GF-D8 (cell line): ENCODE measurements at regions not wholly inside any gene's neighbourhood (a gene's known extent, or its start where the extent isn't known, plus 50 kb on each side); places are given as distances from the start of the nearest gene placed in this dataset.
"Not testable (repeated sequence)": the region's sequence is repeated elsewhere in the genome, so short reads cannot be mapped to it uniquely, and the experiment has no call there.

Source experiments
- DNase-seq: peaks from one replicate; lab custom pipeline; 2025; lab: John Stamatoyannopoulos, UW

DNA sequence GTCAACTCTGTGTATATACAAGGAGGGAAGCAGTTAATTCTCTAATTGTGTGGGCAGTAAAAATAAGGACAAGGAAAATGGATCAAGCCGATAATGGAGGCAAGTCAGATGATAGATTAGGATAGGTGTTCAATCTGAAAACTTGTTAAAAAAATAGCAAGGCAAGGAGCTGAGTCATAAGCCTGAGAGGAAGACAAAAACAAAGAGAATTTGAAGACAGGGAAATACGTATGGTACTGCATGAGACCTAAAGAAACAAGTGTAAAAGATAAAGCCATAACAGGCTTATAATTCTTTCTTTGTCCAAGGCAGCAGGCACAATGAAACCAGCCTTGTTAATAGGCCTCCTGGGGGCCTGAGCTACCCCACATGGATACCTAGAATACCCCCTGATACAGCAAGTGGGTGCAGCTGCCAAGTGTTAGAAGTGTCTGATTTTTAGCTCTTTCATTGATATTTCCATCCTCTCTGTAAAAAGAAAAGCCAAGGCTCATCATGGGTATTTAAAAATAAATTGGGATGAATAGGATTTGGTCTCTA, 1570.6 kb upstream of the LRRTM3 start:
- DNase-seq, result no peak

DNA sequence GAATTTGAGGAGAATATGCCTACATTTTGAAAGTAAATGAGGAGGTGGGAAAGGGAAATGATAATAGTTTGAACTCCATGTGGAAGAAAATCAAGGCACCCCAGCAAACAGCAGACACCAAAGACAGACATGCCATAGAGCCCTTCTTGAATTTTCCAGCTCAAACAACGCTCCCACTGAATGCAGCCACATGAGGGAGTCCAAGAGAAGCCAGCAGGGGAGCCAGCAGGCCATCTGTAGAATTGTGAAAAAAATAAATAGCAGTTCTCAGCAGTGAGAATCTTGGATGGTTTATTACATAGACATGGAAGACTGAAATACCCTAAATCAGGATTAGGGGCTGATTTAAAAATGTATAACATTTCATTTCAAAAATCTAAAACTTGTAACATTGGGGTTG, 1567.3 kb upstream of the LRRTM3 start:
- DNase-seq, result no peak

DNA sequence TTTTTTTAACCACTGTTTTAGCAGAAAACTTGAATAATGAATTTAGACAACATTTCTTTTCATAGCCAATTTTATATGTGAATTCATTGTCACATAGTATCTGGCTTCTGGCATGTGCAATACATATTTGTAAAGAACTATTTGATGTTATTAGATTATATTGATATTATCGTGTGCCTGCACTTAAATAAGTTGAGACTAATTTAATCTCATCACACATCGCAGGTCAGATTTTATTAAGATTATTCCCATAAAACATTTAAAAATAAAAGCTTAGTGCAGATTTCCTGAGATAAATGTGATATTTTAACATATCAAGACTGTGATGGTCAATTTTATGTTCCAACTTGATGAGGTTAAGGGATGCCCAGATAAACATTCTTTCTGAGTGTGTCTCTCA, 1565.3 kb upstream of the LRRTM3 start:
- no peak for DNase-seq

- no peak for DNase-seq
Observed at GRCh38 chr10:65365878-65366277, 1560.0 kb upstream of the LRRTM3 start.

- DNase-seq, result no peak
Observed at GRCh38 chr10:65367706-65368105, 1558.1 kb upstream of the LRRTM3 start.

DNA sequence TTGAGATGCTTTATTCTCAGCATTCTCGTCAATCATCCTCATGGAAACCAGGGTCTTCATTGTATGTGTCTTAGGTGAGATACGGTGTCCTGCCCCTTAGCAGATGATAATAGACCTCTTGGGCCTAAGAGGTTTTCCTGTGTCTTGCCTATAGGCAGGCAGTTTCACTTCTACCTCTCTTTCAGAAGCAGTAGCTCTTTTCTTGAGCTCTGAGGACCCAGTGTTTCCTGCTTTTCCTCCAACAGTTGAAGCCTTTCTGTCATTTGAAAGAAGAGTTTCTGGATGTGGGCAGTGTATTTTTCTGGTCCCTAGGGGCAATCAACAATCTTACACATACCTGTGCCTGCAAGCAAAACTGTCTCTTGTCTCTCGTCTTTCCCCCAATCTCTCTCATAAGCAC, 1550.3 kb upstream of the LRRTM3 start:
- DNase-seq, result no peak

GRCh38 chr10:65377687-65378086, 1548.1 kb upstream of the LRRTM3 start:
- DNase-seq, result no peak

- no peak for DNase-seq
Observed at GRCh38 chr10:65394502-65395297, 1531.1 kb upstream of the LRRTM3 start.

GRCh38 chr10:65395631-65396030, 1530.2 kb upstream of the LRRTM3 start:
- no peak for DNase-seq

GRCh38 chr10:65396997-65397396, 1528.8 kb upstream of the LRRTM3 start:
- no peak for DNase-seq

DNA sequence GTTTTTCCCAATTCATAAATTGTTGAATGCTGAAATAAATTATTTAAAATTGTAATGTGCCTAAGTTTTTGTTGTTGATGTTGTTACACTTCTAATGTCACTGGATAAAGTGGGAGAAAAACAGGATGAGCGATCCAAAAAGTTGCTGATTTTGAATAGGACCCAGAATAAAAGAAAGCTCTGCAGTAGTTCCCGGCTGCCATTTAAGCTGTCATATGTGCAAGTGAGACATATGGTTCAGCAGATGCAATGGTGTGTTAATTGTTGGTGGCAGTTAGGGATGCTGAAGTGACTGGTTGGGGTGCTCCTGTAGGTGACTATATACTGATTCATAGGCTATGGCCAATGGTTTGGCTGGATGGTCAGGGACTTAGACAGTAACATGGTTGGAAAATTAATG, 1517.4 kb upstream of the LRRTM3 start:
- no peak for DNase-seq

- DNase-seq, result no peak
Observed at GRCh38 chr10:65413001-65413400, 1512.8 kb upstream of the LRRTM3 start.

DNA sequence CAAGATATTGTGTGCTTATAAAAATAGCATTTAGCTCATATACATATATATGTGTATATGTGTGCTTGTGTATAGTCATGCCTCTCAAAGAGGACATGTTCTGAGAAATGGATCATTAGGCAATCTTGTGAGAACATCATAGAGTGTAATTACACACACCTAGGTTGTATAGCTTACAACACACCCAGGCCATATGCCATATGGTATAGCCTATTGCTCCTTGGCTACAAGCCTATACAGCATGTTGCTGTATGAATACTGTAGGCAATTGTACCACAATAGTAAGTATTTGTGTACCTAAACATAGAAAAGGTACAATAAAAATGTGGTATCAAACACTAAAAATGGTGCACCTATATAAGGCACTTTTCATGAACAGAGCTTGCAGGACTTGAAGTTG, 1510.5 kb upstream of the LRRTM3 start:
- no peak for DNase-seq

- no peak for DNase-seq
Observed at GRCh38 chr10:65416094-65416493, 1509.7 kb upstream of the LRRTM3 start.

GRCh38 chr10:65419629-65420028, 1506.2 kb upstream of the LRRTM3 start:
- DNase-seq, result no peak

DNA sequence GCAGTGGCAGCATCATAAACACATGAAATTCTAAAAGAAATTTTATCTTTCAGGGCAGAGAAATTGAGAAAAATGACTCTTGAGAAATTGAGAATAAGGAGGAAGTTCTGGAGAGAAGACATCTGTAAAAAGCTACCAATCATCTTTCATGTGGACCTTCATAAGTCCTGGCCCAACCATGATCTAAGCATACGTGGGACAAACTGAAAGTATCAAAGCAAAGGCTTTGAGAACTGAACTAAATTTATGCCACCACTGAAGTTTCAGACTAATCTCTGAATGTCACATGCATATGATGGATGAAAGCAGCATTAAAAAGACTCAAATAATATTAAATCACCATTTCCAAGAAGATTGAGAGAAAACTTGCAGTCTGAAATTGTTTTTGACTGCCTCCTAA, 1502.8 kb upstream of the LRRTM3 start:
- DNase-seq, result no peak

- not testable (repeated sequence) for DNase-seq
Observed at GRCh38 chr10:65429381-65429780, 1496.5 kb upstream of the LRRTM3 start.

DNA sequence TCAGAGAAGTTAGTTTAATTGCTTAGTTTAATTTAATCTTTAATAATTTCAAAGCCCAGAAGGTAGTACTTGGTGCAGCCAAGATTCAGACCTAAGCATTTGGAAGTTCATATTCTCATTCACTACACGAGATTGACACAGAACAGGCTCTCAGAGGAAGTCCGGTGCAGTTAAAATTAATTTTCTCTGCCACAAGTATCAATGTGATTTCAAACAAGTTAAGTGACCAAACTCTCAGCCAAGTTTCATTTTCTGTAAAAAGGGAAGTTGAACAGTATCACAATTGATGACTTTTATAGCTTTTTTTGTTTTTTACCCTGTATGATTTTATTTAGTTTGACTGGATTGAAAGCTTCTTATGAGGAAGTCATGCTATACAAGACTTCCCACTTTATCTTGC, 1494.9 kb upstream of the LRRTM3 start:
- DNase-seq, result no peak

DNA sequence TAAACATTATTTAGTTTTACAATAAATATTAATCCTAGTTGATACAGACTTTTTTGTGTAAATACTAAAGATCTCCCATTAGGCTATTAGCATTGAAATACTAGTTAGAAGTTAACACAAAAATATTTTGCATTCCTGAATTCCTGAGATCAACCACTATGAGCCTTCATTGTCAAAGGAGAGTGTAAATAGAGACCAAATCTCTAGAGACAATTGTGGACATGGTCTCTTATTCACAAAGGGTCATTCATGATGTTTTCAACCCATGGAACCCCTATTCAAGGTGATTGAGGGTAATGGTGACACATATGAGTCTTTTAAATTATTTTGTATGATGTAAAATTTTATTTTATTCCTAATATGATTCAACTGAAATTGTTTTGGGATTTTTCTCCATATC, 1454.8 kb upstream of the LRRTM3 start:
- DNase-seq, result no peak

DNA sequence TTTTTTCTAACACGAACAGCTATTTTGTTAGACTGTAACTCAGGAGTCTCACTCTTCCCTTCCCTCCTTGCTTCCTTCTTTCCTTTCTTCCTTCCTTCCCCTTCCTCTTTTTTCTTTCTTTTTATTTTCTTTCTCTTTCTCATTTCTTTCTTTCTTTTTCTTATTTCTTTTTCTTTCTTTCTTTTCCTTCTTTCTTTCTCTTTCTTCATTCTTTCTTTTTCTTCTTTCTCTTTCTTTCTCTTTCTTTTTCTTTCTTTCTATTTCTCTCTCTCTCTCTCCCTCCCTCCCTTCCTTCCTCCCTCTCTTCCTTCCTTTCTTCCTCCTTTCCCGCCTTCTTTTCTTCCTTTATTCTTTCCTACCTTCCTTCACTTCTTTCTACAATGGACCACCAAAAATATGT, 1443.0 kb upstream of the LRRTM3 start:
- no peak for DNase-seq

GRCh38 chr10:65491799-65492198, 1434.0 kb upstream of the LRRTM3 start:
- no peak for DNase-seq

DNA sequence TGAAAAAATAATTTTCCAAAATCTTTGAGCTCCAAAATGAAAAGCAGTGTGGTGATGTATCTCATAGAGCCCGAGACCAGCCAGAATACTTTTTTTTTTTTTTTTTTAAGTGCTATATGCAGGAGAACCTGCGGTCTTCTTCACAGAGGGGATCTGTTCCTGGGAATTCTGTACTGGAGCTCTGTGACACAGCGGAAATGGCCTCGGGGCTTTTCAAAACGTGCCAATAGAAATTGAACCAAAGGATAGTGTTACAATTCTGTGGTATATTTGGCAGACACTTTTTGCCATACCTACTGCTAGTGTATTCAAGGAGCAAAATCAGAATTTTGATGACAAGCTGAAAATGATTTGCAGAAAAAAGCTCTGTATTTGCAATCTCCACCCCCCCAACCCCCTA, 1429.3 kb upstream of the LRRTM3 start:
- no peak for DNase-seq

DNA sequence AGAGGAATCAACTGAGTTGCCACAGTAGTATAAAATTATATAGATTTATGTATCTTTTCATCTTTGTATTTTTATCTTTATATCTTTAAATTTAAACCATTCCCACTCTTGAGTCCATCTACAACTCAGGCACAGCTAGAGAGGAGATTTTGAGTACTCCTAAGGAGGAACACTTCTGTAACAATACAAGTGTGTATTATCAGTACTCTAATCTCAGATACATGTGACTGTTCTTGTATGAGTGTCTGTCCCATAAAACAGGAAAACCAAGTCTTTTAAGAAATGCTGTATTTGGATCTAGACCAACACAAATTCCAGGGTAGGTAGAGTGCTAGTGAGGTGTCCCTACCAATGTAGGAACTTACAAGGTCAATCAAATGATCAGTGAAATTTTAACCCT, 1428.0 kb upstream of the LRRTM3 start:
- no peak for DNase-seq

DNA sequence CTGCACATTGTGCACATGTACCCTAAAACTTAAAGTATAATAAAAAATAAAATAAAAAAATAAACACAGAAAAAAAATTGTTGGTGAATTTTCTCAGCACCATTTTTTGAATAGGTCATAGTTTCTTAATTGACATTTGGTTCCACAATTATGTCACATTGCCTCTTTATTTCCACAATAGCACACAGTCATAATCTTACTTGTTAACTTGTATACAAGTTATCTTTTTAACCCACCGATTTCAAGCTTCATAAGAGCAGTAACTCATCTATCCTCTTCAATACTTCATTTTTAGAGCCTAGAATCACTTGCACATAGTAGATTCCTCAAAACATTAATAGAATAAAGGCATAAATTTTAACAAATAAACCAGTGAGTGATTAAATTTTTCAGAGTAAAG, 1425.1 kb upstream of the LRRTM3 start:
- no peak for DNase-seq
